H9 (cell line): ENCODE measurements at regions not wholly inside any gene's neighbourhood (a gene's known extent, or its start where the extent isn't known, plus 50 kb on each side); places are given as distances from the start of the nearest gene placed in this dataset.

ENCODE experiments used
- DNase-seq: peaks from one replicate; pipeline ENCODE4 v3.0.0-alpha.2; 2017
- H2AFZ ChIP-seq: one replicate; pipeline ENCODE4 v1.6.1; 2013; ENCODE audit warnings: mild to moderate bottlenecking, low read length, control low read depth, moderate library complexity
- H2AK5ac ChIP-seq: 2 replicates; pipeline ENCODE4 v1.6.1; 2013; ENCODE audit warnings: low read length, control low read depth, mixed read lengths; ENCODE audit not compliant: insufficient read length
- H2BK120ac ChIP-seq: one replicate; pipeline ENCODE4 v1.6.1; 2013; ENCODE audit warnings: low read depth, mild to moderate bottlenecking, low read length, control low read depth, inconsistent platforms; ENCODE audit not compliant: poor library complexity, severe bottlenecking
- H2BK12ac ChIP-seq: 2 replicates; pipeline ENCODE4 v1.6.1; 2013; ENCODE audit warnings: low read length, control low read depth, mixed read lengths, low read depth; ENCODE audit not compliant: insufficient read length
- H2BK15ac ChIP-seq: 2 replicates; pipeline ENCODE4 v1.6.1; 2013; ENCODE audit warnings: low read depth, low read length, control low read depth
- H2BK20ac ChIP-seq: one replicate; pipeline ENCODE4 v1.6.1; 2013; ENCODE audit warnings: low read depth, mild to moderate bottlenecking, low read length, control low read depth, inconsistent platforms; ENCODE audit not compliant: poor library complexity, severe bottlenecking
- H2BK5ac ChIP-seq: 2 replicates; pipeline ENCODE4 v1.6.1; 2013; ENCODE audit warnings: low read length, control low read depth, mixed read lengths; ENCODE audit not compliant: insufficient read length
- H3K14ac ChIP-seq: 2 replicates; pipeline ENCODE4 v1.6.1; 2013; ENCODE audit warnings: low read length, control low read depth; ENCODE audit not compliant: insufficient read depth
- H3K18ac ChIP-seq: 2 replicates; pipeline ENCODE4 v1.6.1; 2013; ENCODE audit warnings: low read depth, mild to moderate bottlenecking, mixed read lengths, low read length, control low read depth; ENCODE audit not compliant: insufficient read length
- H3K23ac ChIP-seq: 2 replicates; pipeline ENCODE4 v1.6.1; 2013; ENCODE audit warnings: low read length, control low read depth, mixed read lengths, low read depth; ENCODE audit not compliant: insufficient read length
- H3K23me2 ChIP-seq: 2 replicates; pipeline ENCODE4 v1.6.1; 2013; ENCODE audit warnings: low read depth, mild to moderate bottlenecking, mixed read lengths, low read length, control low read depth; ENCODE audit not compliant: insufficient read length, poor library complexity, severe bottlenecking
- H3K27ac ChIP-seq: 2 replicates; pipeline ENCODE4 v1.5.1; 2013; ENCODE audit warnings: low read length, control low read depth, mixed read lengths, low read depth; ENCODE audit not compliant: insufficient read length
- H3K27me3 ChIP-seq: 2 replicates; pipeline ENCODE4 v1.6.1; 2013; ENCODE audit warnings: low read length, control low read depth, inconsistent platforms; ENCODE audit not compliant: insufficient read depth
- H3K4ac ChIP-seq: 2 replicates; pipeline ENCODE4 v1.6.1; 2013; ENCODE audit warnings: low read depth, mild to moderate bottlenecking, control low read depth, inconsistent platforms, low read length, moderate library complexity
- H3K4me1 ChIP-seq: 2 replicates; pipeline ENCODE4 v1.6.1; 2013; ENCODE audit warnings: low read length, control low read depth, inconsistent platforms; ENCODE audit not compliant: insufficient read depth
- H3K4me2 ChIP-seq: 2 replicates; pipeline ENCODE4 v1.6.1; 2013; ENCODE audit warnings: low read length, control low read depth, mixed read lengths; ENCODE audit not compliant: insufficient read length, insufficient read depth
- H3K56ac ChIP-seq: 2 replicates; pipeline ENCODE4 v1.6.1; 2013; ENCODE audit warnings: low read depth, mild to moderate bottlenecking, mixed read lengths, low read length, control low read depth; ENCODE audit not compliant: insufficient read length
- H3K79me1 ChIP-seq: 2 replicates; pipeline ENCODE4 v1.6.1; 2013; ENCODE audit warnings: low read depth, mild to moderate bottlenecking, moderate library complexity, low read length, control low read depth, inconsistent platforms; ENCODE audit not compliant: insufficient read depth, poor library complexity, severe bottlenecking
- H3K79me2 ChIP-seq: 2 replicates; pipeline ENCODE4 v1.6.1; 2013; ENCODE audit warnings: low read length, control low read depth, inconsistent platforms; ENCODE audit not compliant: insufficient read depth
- H3K9ac ChIP-seq: 2 replicates; pipeline ENCODE4 v1.6.1; 2013; ENCODE audit warnings: low read length, control low read depth, mixed read lengths; ENCODE audit not compliant: insufficient read length; ENCODE audit errors: extremely low read depth
- H3K9me3 ChIP-seq: one replicate; pipeline ENCODE4 v1.6.1; 2013; ENCODE audit warnings: low read depth, low read length, inconsistent platforms; ENCODE audit not compliant: control insufficient read depth
- H3T11ph ChIP-seq: one replicate; pipeline ENCODE4 v1.6.1; 2013; ENCODE audit warnings: mild to moderate bottlenecking, low read length, control low read depth, inconsistent platforms
- H4K20me1 ChIP-seq: one replicate; pipeline ENCODE4 v1.6.1; 2013; ENCODE audit not compliant: control insufficient read depth, insufficient read length, insufficient read depth
- H4K5ac ChIP-seq: 2 replicates; pipeline ENCODE4 v1.6.1; 2013; ENCODE audit warnings: low read depth, mild to moderate bottlenecking, mixed read lengths, low read length, control low read depth; ENCODE audit not compliant: insufficient read length
- H4K8ac ChIP-seq: replicated peaks from 2 replicates; pipeline ENCODE4 v1.6.1; 2013; ENCODE audit warnings: low read length, control low read depth, mixed read lengths, low read depth; ENCODE audit not compliant: insufficient read length
- H4K91ac ChIP-seq: 2 replicates; pipeline ENCODE4 v1.6.1; 2013; ENCODE audit warnings: low read depth, mild to moderate bottlenecking, moderate library complexity, mixed read lengths, low read length, control low read depth; ENCODE audit not compliant: insufficient read length
- H3K27ac Mint-ChIP-seq, 3 experiments: 2 replicates in 2 of 3; 3 replicates in 1 of 3; pipeline ENCODE4 v1.8.0; 2020 to 2021; ENCODE audit warnings: mixed read lengths in 3 of 3, mild to moderate bottlenecking in 1 of 3, moderate library complexity in 1 of 3
- H3K27me3 Mint-ChIP-seq: 2 replicates; pipeline ENCODE4 v1.8.0; 2021; ENCODE audit warnings: low read depth, mild to moderate bottlenecking, moderate library complexity, mixed read lengths
- H3K36me3 Mint-ChIP-seq, 3 experiments: 2 replicates in 2 of 3; 3 replicates in 1 of 3; pipeline ENCODE4 v1.8.0; 2020 to 2021; ENCODE audit warnings: low read depth in 3 of 3, mixed read lengths in 3 of 3; ENCODE audit not compliant: insufficient read depth in 1 of 3
- H3K4me1 Mint-ChIP-seq, 2 experiments: 2 replicates each; pipeline ENCODE4 v1.8.0; 2020; ENCODE audit warnings: mixed read lengths in 2 of 2
- H3K4me3 Mint-ChIP-seq, 2 experiments: 2 replicates in 1 of 2; 3 replicates in 1 of 2; pipeline ENCODE4 v1.8.0; 2020 to 2021; ENCODE audit warnings: mild to moderate bottlenecking in 2 of 2, mixed read lengths in 2 of 2, moderate library complexity in 1 of 2
- H3K9me3 Mint-ChIP-seq, 2 experiments: 2 replicates in 1 of 2; 3 replicates in 1 of 2; pipeline ENCODE4 v1.8.0; 2020; ENCODE audit warnings: mild to moderate bottlenecking in 2 of 2, mixed read lengths in 2 of 2, moderate library complexity in 1 of 2
- CTCF ChIP-seq: fragments of 200-600 bp; sonication (generic); conservative IDR thresholded peaks from 3 replicates; pipeline ENCODE4 v1.8.0; 2021; ENCODE audit warnings: antibody characterized with exemption, mild to moderate bottlenecking
- WGBS: extraction: QIAGEN DNeasy Blood & Tissue Kit; methylation state at CpG from one replicate; pipeline ENCODE4 v1.1.7; 2013; ENCODE audit warnings: missing lambda C conversion rate, low lambda C conversion rate, mixed read lengths; ENCODE audit not compliant: insufficient read length; ENCODE audit errors: extremely low coverage; 5-methylcytosine and 5-hydroxymethylcytosine counted together

GRCh38 chr1:65055747-65056146, 89.4 kb upstream of the JAK1 start:
- H3K9me3 Mint-ChIP-seq = no peaks in the 10 kb centered on the region
- no peak for TF ChIP-seq CTCF
- H2BK5ac ChIP-seq = no peak overlapping the region
- H2AFZ ChIP-seq = no peak overlapping the region
- no peak overlapping the region for H3T11ph ChIP-seq
- H3K23me2 ChIP-seq = no peaks in the 10 kb centered on the region
- no CpG with 5 or more reads among the region's 2 CpGs for WGBS
- H3K23ac ChIP-seq = no peak overlapping the region
- no peak overlapping the region for H3K4me3 Mint-ChIP-seq
- no peak overlapping the region for H2AK5ac ChIP-seq
- H4K20me1 ChIP-seq = no peaks in the 10 kb centered on the region
- H3K27ac Mint-ChIP-seq = no peak overlapping the region
- H3K9ac ChIP-seq = no peak overlapping the region
- no peak overlapping the region for H3K27ac ChIP-seq
- H2BK12ac ChIP-seq = no peak overlapping the region
- no peak overlapping the region for H3K4me2 ChIP-seq
- H3K9me3 ChIP-seq = no peaks in the 10 kb centered on the region
- no peak overlapping the region for H2BK120ac ChIP-seq
- no peak overlapping the region for H4K91ac ChIP-seq
- H3K79me1 ChIP-seq = no peaks in the 10 kb centered on the region
- no peaks in the 10 kb centered on the region; a peak in 1 of 4 replicates for H3K4me1 Mint-ChIP-seq
- no peaks in the 10 kb centered on the region; the same call in 1 of the 2 replicates for H3K79me2 ChIP-seq
- no peaks in the 10 kb centered on the region for H3K27me3 Mint-ChIP-seq
- no peaks in the 10 kb centered on the region for H3K27me3 ChIP-seq
- H3K4me1 ChIP-seq = no peaks in the 10 kb centered on the region
- H4K5ac ChIP-seq = no peak overlapping the region
- no peak for DNase-seq
- no peak overlapping the region for H2BK20ac ChIP-seq
- no peak overlapping the region for H3K56ac ChIP-seq
- no peak overlapping the region for H3K14ac ChIP-seq
- no peak overlapping the region for H3K4ac ChIP-seq
- no peak overlapping the region for H2BK15ac ChIP-seq
- H3K18ac ChIP-seq = no peak overlapping the region
- peaks cover 26 to 40% (median 27%) of the 10 kb centered on the region in 3 experiments; a peak in 6 of 7 replicates for H3K36me3 Mint-ChIP-seq
- H4K8ac ChIP-seq = no peak overlapping the region
